Ovary (tissue), 3 donors: ENCODE measurements at regions not wholly inside any gene's neighbourhood (a gene's known extent, or its start where the extent isn't known, plus 50 kb on each side); places are given as distances from the start of the nearest gene placed in this dataset.

Experiments
- POLR2A ChIP-seq: fragments of 450-650 bp; IDR thresholded peaks from one replicate; pipeline ENCODE4 v1.6.1; 2017; ENCODE audit warnings: antibody characterized with exemption, mild to moderate bottlenecking, moderate library complexity
- TF ChIP-seq, protein P1 (sequence below), 3 donors: fragments of 450-650 bp in 2 of 3; fragments of 200-600 bp in 1 of 3; IDR thresholded peaks; one replicate each; pipeline versions ENCODE4 v1.5.1 to v1.8.0; 2016 to 2022; ENCODE audit warnings: antibody characterized with exemption in 3 of 3, mild to moderate bottlenecking in 1 of 3
- donor health status: DM: no; HTN: no; CAD: no.

DNA sequence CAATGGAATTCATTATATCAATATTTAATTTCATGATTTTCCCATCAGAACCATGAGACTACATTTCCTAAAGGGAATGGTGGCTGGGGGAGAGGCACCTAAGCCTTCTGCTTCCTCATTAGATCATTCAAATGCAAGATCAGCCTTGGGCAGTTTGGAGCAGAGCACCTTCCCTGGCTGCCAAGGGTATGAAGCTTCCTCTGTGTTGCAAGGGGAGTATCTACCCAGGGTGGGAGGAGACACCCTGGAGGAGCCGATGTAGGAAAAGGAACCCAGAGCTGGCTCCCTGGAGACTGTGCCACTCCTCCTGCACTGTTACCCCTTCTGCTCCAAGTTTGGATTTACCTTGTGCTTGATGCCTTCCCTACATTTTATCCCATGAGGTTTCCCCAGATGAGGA lies 299.7 kb upstream of the PRDM1 start:
- TF ChIP-seq, protein P1, sequence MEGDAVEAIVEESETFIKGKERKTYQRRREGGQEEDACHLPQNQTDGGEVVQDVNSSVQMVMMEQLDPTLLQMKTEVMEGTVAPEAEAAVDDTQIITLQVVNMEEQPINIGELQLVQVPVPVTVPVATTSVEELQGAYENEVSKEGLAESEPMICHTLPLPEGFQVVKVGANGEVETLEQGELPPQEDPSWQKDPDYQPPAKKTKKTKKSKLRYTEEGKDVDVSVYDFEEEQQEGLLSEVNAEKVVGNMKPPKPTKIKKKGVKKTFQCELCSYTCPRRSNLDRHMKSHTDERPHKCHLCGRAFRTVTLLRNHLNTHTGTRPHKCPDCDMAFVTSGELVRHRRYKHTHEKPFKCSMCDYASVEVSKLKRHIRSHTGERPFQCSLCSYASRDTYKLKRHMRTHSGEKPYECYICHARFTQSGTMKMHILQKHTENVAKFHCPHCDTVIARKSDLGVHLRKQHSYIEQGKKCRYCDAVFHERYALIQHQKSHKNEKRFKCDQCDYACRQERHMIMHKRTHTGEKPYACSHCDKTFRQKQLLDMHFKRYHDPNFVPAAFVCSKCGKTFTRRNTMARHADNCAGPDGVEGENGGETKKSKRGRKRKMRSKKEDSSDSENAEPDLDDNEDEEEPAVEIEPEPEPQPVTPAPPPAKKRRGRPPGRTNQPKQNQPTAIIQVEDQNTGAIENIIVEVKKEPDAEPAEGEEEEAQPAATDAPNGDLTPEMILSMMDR (IDR thresholded peaks at IDR 0.05) = no peak
- no peak for TF ChIP-seq POLR2A
